ENCODE measurements at regions not wholly inside any gene's neighbourhood (a gene's known extent, or its start where the extent isn't known, plus 50 kb on each side); places are given as distances from the start of the nearest gene placed in this dataset.

DNA sequence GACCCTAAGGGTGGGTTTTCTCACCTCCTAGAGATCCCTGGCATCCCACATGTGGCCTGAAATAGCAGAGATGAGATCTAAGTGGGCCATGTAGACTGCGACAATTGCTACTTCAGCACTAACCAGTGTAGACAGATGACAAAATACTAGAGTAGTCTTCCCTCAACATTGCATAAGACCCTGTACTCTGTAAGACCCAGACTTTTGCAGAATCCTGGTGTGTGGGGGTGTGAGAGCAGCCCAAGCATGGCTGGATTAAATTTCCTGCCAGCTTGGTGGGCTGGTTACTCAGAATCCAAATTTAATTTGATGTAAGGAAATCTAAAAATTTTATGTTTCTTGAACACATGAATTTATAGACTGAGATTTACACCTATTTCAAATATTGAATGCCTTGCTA lies 88.3 kb downstream of the ZNF365 start:
- TF ChIP-seq, protein P1, sequence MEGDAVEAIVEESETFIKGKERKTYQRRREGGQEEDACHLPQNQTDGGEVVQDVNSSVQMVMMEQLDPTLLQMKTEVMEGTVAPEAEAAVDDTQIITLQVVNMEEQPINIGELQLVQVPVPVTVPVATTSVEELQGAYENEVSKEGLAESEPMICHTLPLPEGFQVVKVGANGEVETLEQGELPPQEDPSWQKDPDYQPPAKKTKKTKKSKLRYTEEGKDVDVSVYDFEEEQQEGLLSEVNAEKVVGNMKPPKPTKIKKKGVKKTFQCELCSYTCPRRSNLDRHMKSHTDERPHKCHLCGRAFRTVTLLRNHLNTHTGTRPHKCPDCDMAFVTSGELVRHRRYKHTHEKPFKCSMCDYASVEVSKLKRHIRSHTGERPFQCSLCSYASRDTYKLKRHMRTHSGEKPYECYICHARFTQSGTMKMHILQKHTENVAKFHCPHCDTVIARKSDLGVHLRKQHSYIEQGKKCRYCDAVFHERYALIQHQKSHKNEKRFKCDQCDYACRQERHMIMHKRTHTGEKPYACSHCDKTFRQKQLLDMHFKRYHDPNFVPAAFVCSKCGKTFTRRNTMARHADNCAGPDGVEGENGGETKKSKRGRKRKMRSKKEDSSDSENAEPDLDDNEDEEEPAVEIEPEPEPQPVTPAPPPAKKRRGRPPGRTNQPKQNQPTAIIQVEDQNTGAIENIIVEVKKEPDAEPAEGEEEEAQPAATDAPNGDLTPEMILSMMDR (optimal IDR thresholded peaks at IDR 0.05 in 1 of 3, IDR thresholded peaks at IDR 0.05 in 1 of 3, conservative IDR thresholded peaks at IDR 0.05 in 1 of 3; ENCODE audit: extremely low read depth in 1 of 3, insufficient read depth in 2 of 3, low read length in 3 of 3): no peak
- no peak for TF ChIP-seq EZH2 (IDR thresholded peaks at IDR 0.05; ENCODE audit: low read length)
